Uterus (tissue), 2 donors: ENCODE measurements at regions not wholly inside any gene's neighbourhood (a gene's known extent, or its start where the extent isn't known, plus 50 kb on each side); places are given as distances from the start of the nearest gene placed in this dataset.

Source experiments
- POLR2A ChIP-seq, 2 donors: fragments of 450-650 bp; IDR thresholded peaks; one replicate each; pipeline ENCODE4 v1.6.1; 2016; ENCODE audit warnings: antibody characterized with exemption in 2 of 2, mild to moderate bottlenecking in 1 of 2, moderate library complexity in 1 of 2
- TF ChIP-seq, protein P1 (sequence below), 4 experiments: fragments of 200-600 bp in 2 of 4; fragments of 450-650 bp in 2 of 4; sonication (generic) in 2 of 4; IDR thresholded peaks; one replicate each; pipeline ENCODE4 v1.5.1; 2016 to 2019; ENCODE audit warnings: antibody characterized with exemption in 4 of 4, mild to moderate bottlenecking in 2 of 4, moderate library complexity in 1 of 4

DNA sequence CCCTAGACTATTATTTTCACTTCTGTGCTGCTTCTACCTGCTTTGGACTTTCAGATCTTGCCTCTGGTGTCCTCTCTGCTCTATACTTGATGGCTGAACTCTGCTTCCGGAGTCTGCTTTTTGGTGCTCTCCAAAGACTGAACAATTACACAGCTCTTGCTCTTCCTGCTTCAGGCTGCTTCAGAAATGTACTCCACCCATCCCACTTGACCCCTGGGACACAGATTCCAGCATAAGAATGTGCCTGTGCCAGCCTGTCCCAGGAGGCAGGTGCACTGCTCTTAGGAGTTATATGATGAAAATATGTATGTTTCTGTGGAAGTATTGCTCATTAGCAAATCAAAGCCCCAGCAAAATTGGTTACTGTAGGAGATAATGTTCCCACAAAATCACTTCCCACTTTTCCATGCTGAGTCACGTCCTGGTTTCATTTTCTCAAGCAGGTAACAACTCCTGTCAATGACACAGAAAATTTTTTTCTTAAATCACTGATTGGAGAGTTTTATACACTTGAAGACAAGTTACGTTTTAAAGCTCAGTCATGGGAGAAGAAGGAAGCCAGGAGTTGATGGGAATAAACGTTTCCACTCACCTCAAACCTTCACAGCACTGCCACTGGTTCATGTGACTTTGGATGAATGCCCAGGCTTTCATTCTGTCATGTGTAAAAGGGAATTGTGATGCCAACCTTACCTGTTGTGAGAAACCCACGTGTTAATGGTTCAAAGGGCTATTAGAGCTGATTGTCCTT lies 239.4 kb upstream of the ZPLD1 start:
- TF ChIP-seq, protein P1, sequence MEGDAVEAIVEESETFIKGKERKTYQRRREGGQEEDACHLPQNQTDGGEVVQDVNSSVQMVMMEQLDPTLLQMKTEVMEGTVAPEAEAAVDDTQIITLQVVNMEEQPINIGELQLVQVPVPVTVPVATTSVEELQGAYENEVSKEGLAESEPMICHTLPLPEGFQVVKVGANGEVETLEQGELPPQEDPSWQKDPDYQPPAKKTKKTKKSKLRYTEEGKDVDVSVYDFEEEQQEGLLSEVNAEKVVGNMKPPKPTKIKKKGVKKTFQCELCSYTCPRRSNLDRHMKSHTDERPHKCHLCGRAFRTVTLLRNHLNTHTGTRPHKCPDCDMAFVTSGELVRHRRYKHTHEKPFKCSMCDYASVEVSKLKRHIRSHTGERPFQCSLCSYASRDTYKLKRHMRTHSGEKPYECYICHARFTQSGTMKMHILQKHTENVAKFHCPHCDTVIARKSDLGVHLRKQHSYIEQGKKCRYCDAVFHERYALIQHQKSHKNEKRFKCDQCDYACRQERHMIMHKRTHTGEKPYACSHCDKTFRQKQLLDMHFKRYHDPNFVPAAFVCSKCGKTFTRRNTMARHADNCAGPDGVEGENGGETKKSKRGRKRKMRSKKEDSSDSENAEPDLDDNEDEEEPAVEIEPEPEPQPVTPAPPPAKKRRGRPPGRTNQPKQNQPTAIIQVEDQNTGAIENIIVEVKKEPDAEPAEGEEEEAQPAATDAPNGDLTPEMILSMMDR (IDR thresholded peaks at IDR 0.05): no peak
- no peak for TF ChIP-seq POLR2A (IDR thresholded peaks at IDR 0.05)
